A673 (cell line): ENCODE measurements at regions not wholly inside any gene's neighbourhood (a gene's known extent, or its start where the extent isn't known, plus 50 kb on each side); places are given as distances from the start of the nearest gene placed in this dataset.

Experiments
- EZH2 ChIP-seq: fragments of 200-600 bp; sonication (generic); IDR thresholded peaks from 2 replicates; pipeline ENCODE4 v1.6.1; 2017; ENCODE audit warnings: borderline replicate concordance, low read depth, mild to moderate bottlenecking, mixed read lengths, antibody characterized with exemption, low read length; ENCODE audit not compliant: poor library complexity, severe bottlenecking
- TF ChIP-seq, protein P1 (sequence below): fragments of 300-800, 200-600 bp; sonication (generic); conservative IDR thresholded peaks from 2 replicates; pipeline ENCODE4 v1.5.1; 2017; ENCODE audit warnings: low read depth, mild to moderate bottlenecking, antibody characterized with exemption, low read length, moderate library complexity, mixed read lengths

DNA sequence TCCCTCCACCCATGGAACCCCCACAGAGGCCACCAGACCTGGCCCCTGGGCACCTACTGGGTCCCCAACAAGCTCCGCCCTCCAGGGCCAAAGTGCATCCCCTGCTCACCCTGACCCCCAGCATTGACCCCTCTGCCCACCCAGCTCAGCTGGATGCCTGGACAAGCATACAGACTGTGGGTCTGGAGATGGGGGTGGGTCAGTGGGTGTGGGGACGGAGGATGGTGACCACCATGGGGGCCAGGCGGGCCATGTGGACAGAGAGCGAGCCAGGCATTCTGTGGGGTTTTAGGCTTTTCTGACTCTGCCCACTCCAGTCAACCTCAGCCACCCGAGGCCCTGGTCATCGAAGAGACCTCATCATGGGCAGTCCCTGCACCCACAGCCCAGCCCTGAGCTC is 183.7 kb downstream of the BRD1 start:
- TF ChIP-seq, protein P1, sequence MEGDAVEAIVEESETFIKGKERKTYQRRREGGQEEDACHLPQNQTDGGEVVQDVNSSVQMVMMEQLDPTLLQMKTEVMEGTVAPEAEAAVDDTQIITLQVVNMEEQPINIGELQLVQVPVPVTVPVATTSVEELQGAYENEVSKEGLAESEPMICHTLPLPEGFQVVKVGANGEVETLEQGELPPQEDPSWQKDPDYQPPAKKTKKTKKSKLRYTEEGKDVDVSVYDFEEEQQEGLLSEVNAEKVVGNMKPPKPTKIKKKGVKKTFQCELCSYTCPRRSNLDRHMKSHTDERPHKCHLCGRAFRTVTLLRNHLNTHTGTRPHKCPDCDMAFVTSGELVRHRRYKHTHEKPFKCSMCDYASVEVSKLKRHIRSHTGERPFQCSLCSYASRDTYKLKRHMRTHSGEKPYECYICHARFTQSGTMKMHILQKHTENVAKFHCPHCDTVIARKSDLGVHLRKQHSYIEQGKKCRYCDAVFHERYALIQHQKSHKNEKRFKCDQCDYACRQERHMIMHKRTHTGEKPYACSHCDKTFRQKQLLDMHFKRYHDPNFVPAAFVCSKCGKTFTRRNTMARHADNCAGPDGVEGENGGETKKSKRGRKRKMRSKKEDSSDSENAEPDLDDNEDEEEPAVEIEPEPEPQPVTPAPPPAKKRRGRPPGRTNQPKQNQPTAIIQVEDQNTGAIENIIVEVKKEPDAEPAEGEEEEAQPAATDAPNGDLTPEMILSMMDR: no peak
- TF ChIP-seq EZH2: no peak
